ENCODE measurements at regions not wholly inside any gene's neighbourhood (a gene's known extent, or its start where the extent isn't known, plus 50 kb on each side); places are given as distances from the start of the nearest gene placed in this dataset.
A peak's percentile ranks its signal among the peaks of the same experiment; 100 is the strongest.
"Not testable (repeated sequence)": the region's sequence is repeated elsewhere in the genome, so short reads cannot be mapped to it uniquely, and the experiment has no call there.

- no peak overlapping the region for H3K4me3 ChIP-seq (ENCODE audit: insufficient read depth, low read depth, low read length)
- H3K27me3 ChIP-seq (ENCODE audit: control insufficient read depth, insufficient read depth, low read length), result peaks cover 1% of the 10 kb centered on the region; the same call in 1 of the 2 replicates
- H3K36me3 ChIP-seq (replicated peaks; ENCODE audit: control insufficient read depth, insufficient read depth, low read length), result no peaks in the 10 kb centered on the region
- DNase-seq, result no peak
These were observed 162.7 kb downstream of the INHBB start for GRCh38 chr2:120508567-120509041.

DNA sequence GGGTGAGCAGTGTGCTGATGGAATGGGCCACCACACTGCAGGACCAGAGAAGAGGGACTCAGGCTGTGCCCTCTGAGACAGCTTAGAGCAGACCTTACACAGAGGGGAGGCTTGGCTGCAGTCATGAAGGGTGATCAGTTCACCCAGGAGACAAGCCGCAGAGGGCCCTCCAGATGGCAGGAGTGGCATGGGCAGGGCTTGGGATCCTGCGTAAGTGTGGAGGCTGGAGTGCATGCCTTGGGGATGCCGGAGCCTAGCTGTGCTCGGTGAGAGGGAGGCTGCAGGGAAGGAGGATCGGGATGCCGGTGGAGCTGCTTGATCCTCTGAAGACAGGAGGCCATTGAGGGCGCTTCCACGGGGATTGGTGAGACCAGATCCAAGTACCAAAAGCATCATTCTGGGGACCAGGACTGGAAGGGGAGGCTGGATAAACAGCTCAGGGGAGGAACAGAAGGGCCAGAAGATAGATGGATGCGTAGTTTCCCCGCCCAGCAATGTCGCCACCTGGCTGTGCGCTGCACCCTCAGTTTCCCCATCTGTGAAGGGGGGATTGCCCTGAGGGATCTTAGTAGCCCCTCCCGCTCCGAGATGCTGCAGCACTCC, 163.4 kb downstream of the INHBB start:
- Histone ChIP-seq H3K36me3 (replicated peaks; ENCODE audit: control insufficient read depth, insufficient read depth, low read length) (no peaks in the 10 kb centered on the region), H3K27me3 (ENCODE audit: control insufficient read depth, insufficient read depth, low read length) (peaks cover 1% of the 10 kb centered on the region; the same call in 1 of the 2 replicates), H3K4me3 (ENCODE audit: insufficient read depth, low read depth, low read length) (no peak overlapping the region)
- no peak for DNase-seq

- Histone ChIP-seq H3K36me3 (replicated peaks; ENCODE audit: control insufficient read depth, insufficient read depth, low read length) (no peaks in the 10 kb centered on the region), H3K27me3 (ENCODE audit: control insufficient read depth, insufficient read depth, low read length) (peaks cover 1% of the 10 kb centered on the region; the same call in 1 of the 2 replicates), H3K4me3 (ENCODE audit: insufficient read depth, low read depth, low read length) (no peak overlapping the region)
- DNase-seq, result no peak
These were observed 164.2 kb downstream of the INHBB start for GRCh38 chr2:120509991-120510735.

DNA sequence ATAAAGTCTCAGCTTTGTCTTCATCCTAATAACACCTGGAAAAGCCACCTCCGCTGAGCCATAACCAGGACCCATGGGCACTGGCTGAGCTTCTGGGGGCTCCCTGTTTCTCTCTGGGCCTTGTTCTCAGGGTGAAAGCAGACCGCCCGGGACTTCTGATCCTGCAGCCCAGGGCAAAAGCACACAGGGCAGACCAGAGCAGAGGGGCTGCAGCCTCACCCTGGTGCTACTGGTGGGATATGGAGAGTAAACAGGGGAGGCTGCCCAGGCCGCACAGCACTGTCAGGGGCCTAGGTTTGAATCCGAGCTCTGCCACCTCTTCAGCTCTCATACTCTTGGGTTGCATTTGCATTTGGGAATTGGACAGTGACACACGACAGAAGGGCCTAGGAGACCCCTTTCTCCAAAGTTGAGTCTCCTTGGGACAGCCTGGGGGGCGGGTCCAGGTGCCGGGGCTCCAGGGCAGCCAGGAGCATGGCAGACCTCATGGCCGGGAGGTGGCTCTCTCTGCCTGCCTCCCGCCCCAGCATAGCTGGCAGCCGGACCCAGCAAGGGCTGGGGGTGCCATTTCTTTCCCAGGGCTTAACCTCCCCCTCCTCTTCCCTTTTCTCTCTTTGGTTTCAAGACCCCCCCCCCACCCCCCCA, 164.9 kb downstream of the INHBB start:
- Histone ChIP-seq H3K36me3 (replicated peaks; ENCODE audit: control insufficient read depth, insufficient read depth, low read length) (no peaks in the 10 kb centered on the region), H3K4me3 (ENCODE audit: insufficient read depth, low read depth, low read length) (no peak overlapping the region), H3K27me3 (ENCODE audit: control insufficient read depth, insufficient read depth, low read length) (peaks cover 1% of the 10 kb centered on the region; the same call in 1 of the 2 replicates)
- peak; percentile 68 for DNase-seq

DNA sequence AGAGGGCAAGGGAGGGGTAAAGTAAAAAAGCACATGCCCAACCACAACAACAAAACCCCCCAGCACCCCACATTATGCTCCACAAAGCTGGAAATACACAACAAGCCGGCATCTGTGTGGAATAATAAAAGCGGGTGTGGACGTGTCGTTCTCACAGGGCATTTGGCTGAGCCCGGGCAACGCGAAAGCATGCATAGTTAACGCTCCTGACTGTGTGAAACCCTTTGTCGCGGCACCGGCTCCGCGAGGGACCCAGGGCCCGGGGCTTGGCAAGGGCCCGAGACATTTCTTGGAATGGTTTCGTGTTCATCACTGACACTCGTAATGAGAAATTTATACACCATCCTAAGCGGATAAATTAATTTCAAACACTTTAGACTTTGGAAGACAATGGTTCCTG, 165.6 kb downstream of the INHBB start:
- Histone ChIP-seq H3K36me3 (replicated peaks; ENCODE audit: control insufficient read depth, insufficient read depth, low read length) (no peaks in the 10 kb centered on the region), H3K4me3 (ENCODE audit: insufficient read depth, low read depth, low read length) (no peak overlapping the region), H3K27me3 (ENCODE audit: control insufficient read depth, insufficient read depth, low read length) (peaks cover 1% of the 10 kb centered on the region; the same call in 1 of the 2 replicates)
- DNase-seq, result peak; percentile 82

DNA sequence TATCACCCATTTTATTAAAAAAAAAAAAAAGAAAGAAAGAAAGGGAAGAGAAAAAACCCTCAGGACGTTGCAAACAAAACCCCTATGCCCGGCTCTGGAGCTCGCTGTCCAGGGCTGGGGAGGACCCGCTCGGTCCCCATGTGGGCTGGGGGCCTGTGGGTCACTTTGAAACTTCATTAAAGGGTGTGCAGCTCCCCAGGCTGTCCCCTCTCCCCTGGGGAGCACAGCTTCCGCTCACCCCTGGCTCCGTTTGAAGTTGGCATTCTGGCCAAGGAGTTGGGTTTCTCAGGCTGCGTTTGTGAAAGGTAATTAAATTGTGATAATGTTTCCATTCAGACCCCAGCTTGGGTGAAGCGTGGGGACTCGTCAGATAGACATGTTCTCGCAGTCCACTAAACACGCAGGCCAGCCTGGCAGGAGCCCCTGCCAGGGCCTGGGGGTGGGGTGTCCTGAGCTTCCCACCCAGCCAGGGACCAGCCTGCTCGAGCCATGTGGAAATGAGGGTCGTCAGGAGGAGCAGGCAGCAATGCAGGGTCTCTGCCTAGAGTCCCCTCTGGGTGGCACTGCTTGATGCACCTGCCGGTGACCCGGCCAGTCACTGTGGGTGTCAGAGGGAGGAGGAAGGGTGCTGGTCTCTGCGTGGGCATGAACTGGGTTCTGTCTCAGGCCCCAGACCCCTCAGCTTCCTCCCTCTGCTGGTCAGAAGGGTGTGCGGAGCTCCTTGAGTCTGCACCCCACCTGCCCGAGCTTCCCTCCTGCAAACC, 166.2 kb downstream of the INHBB start:
- Histone ChIP-seq H3K4me3 (ENCODE audit: insufficient read depth, low read depth, low read length) (no peak overlapping the region), H3K36me3 (replicated peaks; ENCODE audit: control insufficient read depth, insufficient read depth, low read length) (no peaks in the 10 kb centered on the region), H3K27me3 (ENCODE audit: control insufficient read depth, insufficient read depth, low read length) (peaks cover 1% of the 10 kb centered on the region; the same call in 1 of the 2 replicates)
- peak; percentile 74 for DNase-seq

- Histone ChIP-seq H3K27me3 (ENCODE audit: control insufficient read depth, insufficient read depth, low read length) (peaks cover 1% of the 10 kb centered on the region), H3K36me3 (replicated peaks; ENCODE audit: control insufficient read depth, insufficient read depth, low read length) (no peaks in the 10 kb centered on the region), H3K4me3 (ENCODE audit: insufficient read depth, low read depth, low read length) (no peak overlapping the region)
- no peak for DNase-seq
These were observed 167.9 kb downstream of the INHBB start for GRCh38 chr2:120513776-120514357.

GRCh38 chr2:120514521-120514920, 168.6 kb downstream of the INHBB start:
- peak; percentile 45 for DNase-seq
- peaks cover 1% of the 10 kb centered on the region for H3K27me3 ChIP-seq (ENCODE audit: control insufficient read depth, insufficient read depth, low read length)

DNA sequence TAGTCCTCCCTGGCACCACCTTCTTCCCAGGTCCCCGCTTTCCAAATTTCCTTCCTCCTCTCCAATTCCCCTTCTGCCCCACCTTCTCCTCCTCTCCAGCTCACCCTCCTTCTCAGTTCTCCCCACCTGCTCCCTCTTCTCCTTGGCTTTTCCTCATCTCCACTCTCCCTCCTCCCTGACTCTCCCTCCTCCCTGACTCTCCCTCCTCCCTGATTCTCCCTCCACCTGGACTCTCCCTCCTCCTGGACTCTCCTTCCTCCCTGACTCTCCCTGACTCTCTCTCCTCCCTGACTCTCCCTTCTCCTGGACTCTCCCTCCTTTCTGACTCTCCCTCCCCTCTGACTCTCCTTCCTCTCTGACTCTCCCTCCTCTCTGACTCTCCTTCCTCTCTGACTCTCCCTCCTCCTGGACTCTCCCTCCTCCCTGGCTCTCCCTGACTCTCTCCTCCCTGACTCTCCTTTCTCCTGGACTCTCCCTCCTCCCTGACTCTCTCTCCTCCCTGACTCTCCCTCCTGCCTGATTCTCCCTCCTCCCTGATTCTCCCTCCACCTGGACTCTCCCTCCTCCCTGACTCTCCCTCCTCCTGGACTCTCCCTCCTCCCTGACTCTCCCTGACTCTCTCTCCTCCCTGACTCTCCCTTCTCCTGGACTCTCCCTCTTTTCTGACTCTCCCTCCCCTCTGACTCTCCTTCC, 169.3 kb downstream of the INHBB start:
- not testable (repeated sequence) for H3K36me3 ChIP-seq (replicated peaks; ENCODE audit: control insufficient read depth, insufficient read depth, low read length); DNase-seq; H3K27me3 ChIP-seq (ENCODE audit: control insufficient read depth, insufficient read depth, low read length); H3K4me3 ChIP-seq (ENCODE audit: insufficient read depth, low read depth, low read length)

More at GRCh38 chr2:120514521-120514920, 168.6 kb downstream of the INHBB start:
- Histone ChIP-seq H3K36me3 (replicated peaks; ENCODE audit: control insufficient read depth, insufficient read depth, low read length) (no peaks in the 10 kb centered on the region), H3K4me3 (ENCODE audit: insufficient read depth, low read depth, low read length) (no peak overlapping the region)

DNA sequence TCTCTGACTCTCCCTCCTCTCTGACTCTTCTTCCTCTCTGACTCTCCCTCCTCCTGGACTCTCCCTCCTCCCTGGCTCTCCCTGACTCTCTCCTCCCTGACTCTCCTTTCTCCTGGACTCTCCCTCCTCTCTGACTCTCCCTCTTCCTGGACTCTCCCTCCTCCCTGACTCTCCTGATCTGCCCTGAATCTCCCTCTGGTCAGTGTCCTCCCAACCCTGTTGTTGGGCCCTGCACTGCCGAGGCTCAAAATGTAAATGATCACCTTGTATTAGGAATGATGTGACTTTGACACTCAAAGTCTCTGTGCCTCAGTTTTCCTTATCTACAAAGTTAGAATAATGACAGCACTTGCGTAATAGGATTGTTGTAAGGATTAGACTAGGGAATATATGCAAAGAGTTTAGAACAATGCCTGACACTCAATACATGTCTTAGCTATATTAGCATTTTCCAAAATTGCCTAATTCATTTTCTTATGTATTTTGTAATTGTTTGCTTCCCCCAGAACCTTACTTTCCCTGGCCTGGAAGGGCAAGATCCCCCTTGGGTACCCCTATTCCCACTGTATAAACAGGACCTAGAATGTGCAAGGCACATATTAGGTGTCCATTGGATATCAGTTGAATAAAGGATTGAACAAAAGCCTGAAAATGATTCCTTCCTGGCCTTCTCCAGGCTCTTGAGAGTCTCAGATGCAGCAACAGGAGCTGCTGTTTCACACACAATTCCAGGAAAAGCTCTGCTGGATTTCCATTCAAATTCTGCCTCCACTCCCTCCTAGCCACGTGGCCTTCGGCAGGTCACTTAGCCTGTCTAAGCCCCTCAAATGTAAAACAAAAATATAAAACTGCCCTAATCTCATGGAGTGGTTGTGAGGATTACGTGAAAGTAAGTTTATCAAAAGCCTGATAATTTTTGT, 170.1 kb downstream of the INHBB start:
- DNase-seq, result no peak
- H3K4me3 ChIP-seq (ENCODE audit: insufficient read depth, low read depth, low read length), result no peak overlapping the region
- H3K27me3 ChIP-seq (ENCODE audit: control insufficient read depth, insufficient read depth, low read length), result no peaks in the 10 kb centered on the region; the same call in 1 of the 2 replicates
- no peaks in the 10 kb centered on the region for H3K36me3 ChIP-seq (replicated peaks; ENCODE audit: control insufficient read depth, insufficient read depth, low read length)

DNA sequence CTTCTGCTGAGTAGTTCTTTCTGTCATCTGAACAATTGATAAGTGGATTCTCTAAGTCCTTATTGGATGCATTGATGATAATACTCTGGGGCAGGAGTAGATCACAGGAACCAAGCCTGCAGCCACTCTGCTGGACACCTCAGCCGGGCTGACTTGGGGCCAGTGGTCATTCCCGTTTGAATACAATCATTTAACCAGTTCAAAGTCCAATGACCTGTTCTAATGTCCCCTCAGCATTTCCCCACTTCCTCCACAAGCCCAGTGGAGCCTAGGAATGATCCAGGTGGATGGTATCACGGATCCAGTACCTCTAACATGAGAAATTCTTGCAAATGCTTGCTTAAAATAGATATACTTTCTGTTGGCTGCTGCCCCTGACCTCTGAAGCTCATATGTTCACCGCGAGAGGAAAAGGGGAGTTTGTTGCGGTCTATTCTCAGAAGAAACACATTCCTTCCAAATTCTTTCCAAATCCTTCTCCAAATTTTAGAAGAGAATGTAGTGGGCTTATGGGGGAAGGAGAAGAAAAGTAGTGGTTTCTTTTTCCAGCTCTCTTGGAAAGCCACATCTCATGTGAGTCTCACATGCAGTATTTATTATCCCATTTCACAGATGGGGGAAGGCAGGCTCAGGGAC, 170.9 kb downstream of the INHBB start:
- no peak for DNase-seq
- H3K27me3 ChIP-seq (ENCODE audit: control insufficient read depth, insufficient read depth, low read length), result no peaks in the 10 kb centered on the region; the same call in 1 of the 2 replicates
- H3K36me3 ChIP-seq (replicated peaks; ENCODE audit: control insufficient read depth, insufficient read depth, low read length), result no peaks in the 10 kb centered on the region
- H3K4me3 ChIP-seq (ENCODE audit: insufficient read depth, low read depth, low read length), result no peak overlapping the region

- no peak for DNase-seq
- no peaks in the 10 kb centered on the region; the same call in 1 of the 2 replicates for H3K27me3 ChIP-seq (ENCODE audit: control insufficient read depth, insufficient read depth, low read length)
- no peaks in the 10 kb centered on the region for H3K36me3 ChIP-seq (replicated peaks; ENCODE audit: control insufficient read depth, insufficient read depth, low read length)
- H3K4me3 ChIP-seq (ENCODE audit: insufficient read depth, low read depth, low read length), result no peak overlapping the region
These were observed 172.0 kb downstream of the INHBB start for GRCh38 chr2:120517751-120518469.

Measured in H7 (cell line).